ENCODE measurements at regions not wholly inside any gene's neighbourhood (a gene's known extent, or its start where the extent isn't known, plus 50 kb on each side); places are given as distances from the start of the nearest gene placed in this dataset.

- TF ChIP-seq TCF12 (IDR thresholded peaks at IDR 0.05; ENCODE audit: low read depth) (no peak), CEBPB (IDR thresholded peaks at IDR 0.05) (no peak), EGR1 (IDR thresholded peaks at IDR 0.05) (no peak), USF1 (IDR thresholded peaks at IDR 0.05) (no peak)
Observed at GRCh38 chr13:61777899-61778298, 362.2 kb upstream of the PCDH20 start.

- no peak for TF ChIP-seq USF1 (IDR thresholded peaks at IDR 0.05)
- no peak for TF ChIP-seq MAX (IDR thresholded peaks at IDR 0.05)
- no peak for TF ChIP-seq CEBPB (IDR thresholded peaks at IDR 0.05)
- TF ChIP-seq TCF12 (IDR thresholded peaks at IDR 0.05; ENCODE audit: low read depth): no peak
- no peak for TF ChIP-seq TEAD4 (IDR thresholded peaks at IDR 0.05)
- TF ChIP-seq NFIC (IDR thresholded peaks at IDR 0.05): no peak
- TF ChIP-seq REST (IDR thresholded peaks at IDR 0.05; ENCODE audit: low read depth): no peak
- no peak for TF ChIP-seq FOXM1 (IDR thresholded peaks at IDR 0.05; ENCODE audit: borderline replicate concordance, low read depth)
- TF ChIP-seq YY1 (IDR thresholded peaks at IDR 0.05; ENCODE audit: low read depth): no peak
- no peak for TF ChIP-seq RAD21 (IDR thresholded peaks at IDR 0.05; ENCODE audit: low read depth)
- no peak for TF ChIP-seq TAF1 (IDR thresholded peaks at IDR 0.05; ENCODE audit: low read depth)
- TF ChIP-seq EGR1 (IDR thresholded peaks at IDR 0.05): no peak
- no peak for TF ChIP-seq CREB1 (IDR thresholded peaks at IDR 0.05; ENCODE audit: low read depth)
- no peak for TF ChIP-seq EP300 (IDR thresholded peaks at IDR 0.05; ENCODE audit: borderline replicate concordance)
- no peak for TF ChIP-seq ZBTB7A (IDR thresholded peaks at IDR 0.05; ENCODE audit: low read depth)
Observed at GRCh38 chr13:61777271-61777670, 361.6 kb upstream of the PCDH20 start.

GRCh38 chr13:61774903-61775302 is 359.3 kb upstream of the PCDH20 start:
- TF ChIP-seq ZBTB7A (IDR thresholded peaks at IDR 0.05; ENCODE audit: low read depth) (no peak), EP300 (IDR thresholded peaks at IDR 0.05; ENCODE audit: borderline replicate concordance) (no peak), REST (IDR thresholded peaks at IDR 0.05; ENCODE audit: low read depth) (no peak)

GRCh38 chr13:61770681-61771080 is 355.0 kb upstream of the PCDH20 start:
- no peak for TF ChIP-seq USF1 (IDR thresholded peaks at IDR 0.05)
- no peak for TF ChIP-seq CREB1 (IDR thresholded peaks at IDR 0.05; ENCODE audit: low read depth)
- TF ChIP-seq FOXM1 (IDR thresholded peaks at IDR 0.05; ENCODE audit: borderline replicate concordance, low read depth): no peak
- no peak for TF ChIP-seq TCF12 (IDR thresholded peaks at IDR 0.05; ENCODE audit: low read depth)
- no peak for TF ChIP-seq TEAD4 (IDR thresholded peaks at IDR 0.05)
- no peak for TF ChIP-seq REST (IDR thresholded peaks at IDR 0.05; ENCODE audit: low read depth)
- TF ChIP-seq ZBTB7A (IDR thresholded peaks at IDR 0.05; ENCODE audit: low read depth): no peak
- no peak for TF ChIP-seq TAF1 (IDR thresholded peaks at IDR 0.05; ENCODE audit: low read depth)
- no peak for TF ChIP-seq EGR1 (IDR thresholded peaks at IDR 0.05)
- no peak for TF ChIP-seq CEBPB (IDR thresholded peaks at IDR 0.05)
- no peak for TF ChIP-seq YY1 (IDR thresholded peaks at IDR 0.05; ENCODE audit: low read depth)
- no peak for TF ChIP-seq MAX (IDR thresholded peaks at IDR 0.05)
- TF ChIP-seq RAD21 (IDR thresholded peaks at IDR 0.05; ENCODE audit: low read depth): no peak
- TF ChIP-seq NFIC (IDR thresholded peaks at IDR 0.05): no peak
- no peak for TF ChIP-seq EP300 (IDR thresholded peaks at IDR 0.05; ENCODE audit: borderline replicate concordance)

- TF ChIP-seq NFIC (IDR thresholded peaks at IDR 0.05) (no peak), TCF12 (IDR thresholded peaks at IDR 0.05; ENCODE audit: low read depth) (no peak), TEAD4 (IDR thresholded peaks at IDR 0.05) (no peak), EGR1 (IDR thresholded peaks at IDR 0.05) (no peak), MAX (IDR thresholded peaks at IDR 0.05) (no peak), RAD21 (IDR thresholded peaks at IDR 0.05; ENCODE audit: low read depth) (no peak), USF1 (IDR thresholded peaks at IDR 0.05) (no peak), YY1 (IDR thresholded peaks at IDR 0.05; ENCODE audit: low read depth) (no peak), REST (IDR thresholded peaks at IDR 0.05; ENCODE audit: low read depth) (no peak), CREB1 (IDR thresholded peaks at IDR 0.05; ENCODE audit: low read depth) (no peak), ZBTB7A (IDR thresholded peaks at IDR 0.05; ENCODE audit: low read depth) (no peak), EP300 (IDR thresholded peaks at IDR 0.05; ENCODE audit: borderline replicate concordance) (no peak), TAF1 (IDR thresholded peaks at IDR 0.05; ENCODE audit: low read depth) (no peak), CEBPB (IDR thresholded peaks at IDR 0.05) (no peak), FOXM1 (IDR thresholded peaks at IDR 0.05; ENCODE audit: borderline replicate concordance, low read depth) (no peak)
Observed at GRCh38 chr13:61768175-61768574, 352.5 kb upstream of the PCDH20 start.
